Esophagus squamous epithelium (tissue), 5 donors: ENCODE measurements at regions not wholly inside any gene's neighbourhood (a gene's known extent, or its start where the extent isn't known, plus 50 kb on each side); places are given as distances from the start of the nearest gene placed in this dataset.

ENCODE experiments used
- DNase-seq: peaks from one replicate; lab custom pipeline; 2025; lab: John Stamatoyannopoulos, UW
- H3K27ac ChIP-seq, 4 donors: fragments of 200-600 bp; sonication (generic); one replicate each; pipeline ENCODE4 v1.5.1; 2016 to 2019; ENCODE audit warnings: mild to moderate bottlenecking in 1 of 4
- H3K27me3 ChIP-seq, 4 donors: fragments of 200-600 bp; sonication (generic); 1 replicate in 3 of 4; 2 replicates in 1 of 4; pipeline versions ENCODE4 v1.5.1 to v1.6.0; 2017 to 2021; ENCODE audit warnings: antibody characterized with exemption in 1 of 4
- H3K36me3 ChIP-seq, 3 donors: fragments of 200-600 bp; sonication (generic); one replicate each; pipeline ENCODE4 v1.5.1; 2016 to 2019
- H3K4me1 ChIP-seq, 3 donors: fragments of 200-600 bp; sonication (generic); one replicate each; pipeline ENCODE4 v1.5.1; 2017 to 2019
- H3K4me3 ChIP-seq, 4 donors: fragments of 200-600 bp; sonication (generic); 1 replicate in 3 of 4; 2 replicates in 1 of 4; pipeline ENCODE4 v1.5.1; 2016 to 2019; ENCODE audit warnings: mild to moderate bottlenecking in 2 of 4, moderate library complexity in 1 of 4
- H3K9me3 ChIP-seq, 3 donors: fragments of 200-600 bp; sonication (generic); one replicate each; pipeline ENCODE4 v1.5.1; 2016 to 2019
- POLR2A ChIP-seq, 4 donors: fragments of 450-650 bp; IDR thresholded peaks; one replicate each; pipeline ENCODE4 v1.6.1; 2017; ENCODE audit warnings: antibody characterized with exemption in 4 of 4, mild to moderate bottlenecking in 4 of 4, moderate library complexity in 3 of 4
- WGBS, 2 donors: methylation state at CpG; one replicate each; pipeline ENCODE4 v1.1.5; 2018; 5-methylcytosine and 5-hydroxymethylcytosine counted together
- intact Hi-C: fragments of 100-400 bp; cut with DNase I; formaldehyde crosslinking; loops from one replicate; pipeline ENCODE4 v1.15.0; 2022
- TF ChIP-seq, protein P1 (sequence below), 6 experiments: fragments of 450-650 bp in 4 of 6; fragments of 200-600 bp in 2 of 6; sonication (generic) in 2 of 6; IDR thresholded peaks; one replicate each; pipeline ENCODE4 v1.5.1; 2016 to 2019; ENCODE audit warnings: antibody characterized with exemption in 6 of 6, mild to moderate bottlenecking in 4 of 6, moderate library complexity in 4 of 6
- donor health status: DM: yes; HTN: yes; CAD: no.

GRCh38 chr14:34110531-34110930, 159.7 kb upstream of the EGLN3 start:
- no peak for DNase-seq
- H3K36me3 ChIP-seq: no peaks in the 10 kb centered on the region
- no peak overlapping the region for H3K4me3 ChIP-seq
- WGBS, 2 donors: 53 to 55% methylated on average over 2 of the region's 2 CpGs
- no peaks in the 10 kb centered on the region for H3K27me3 ChIP-seq
- H3K27ac ChIP-seq: no peak overlapping the region
- H3K9me3 ChIP-seq: no peaks in the 10 kb centered on the region
- TF ChIP-seq, protein P1, sequence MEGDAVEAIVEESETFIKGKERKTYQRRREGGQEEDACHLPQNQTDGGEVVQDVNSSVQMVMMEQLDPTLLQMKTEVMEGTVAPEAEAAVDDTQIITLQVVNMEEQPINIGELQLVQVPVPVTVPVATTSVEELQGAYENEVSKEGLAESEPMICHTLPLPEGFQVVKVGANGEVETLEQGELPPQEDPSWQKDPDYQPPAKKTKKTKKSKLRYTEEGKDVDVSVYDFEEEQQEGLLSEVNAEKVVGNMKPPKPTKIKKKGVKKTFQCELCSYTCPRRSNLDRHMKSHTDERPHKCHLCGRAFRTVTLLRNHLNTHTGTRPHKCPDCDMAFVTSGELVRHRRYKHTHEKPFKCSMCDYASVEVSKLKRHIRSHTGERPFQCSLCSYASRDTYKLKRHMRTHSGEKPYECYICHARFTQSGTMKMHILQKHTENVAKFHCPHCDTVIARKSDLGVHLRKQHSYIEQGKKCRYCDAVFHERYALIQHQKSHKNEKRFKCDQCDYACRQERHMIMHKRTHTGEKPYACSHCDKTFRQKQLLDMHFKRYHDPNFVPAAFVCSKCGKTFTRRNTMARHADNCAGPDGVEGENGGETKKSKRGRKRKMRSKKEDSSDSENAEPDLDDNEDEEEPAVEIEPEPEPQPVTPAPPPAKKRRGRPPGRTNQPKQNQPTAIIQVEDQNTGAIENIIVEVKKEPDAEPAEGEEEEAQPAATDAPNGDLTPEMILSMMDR (IDR thresholded peaks at IDR 0.05): no peak
- TF ChIP-seq POLR2A (IDR thresholded peaks at IDR 0.05): no peak
- no peaks in the 10 kb centered on the region for H3K4me1 ChIP-seq
- intact Hi-C loops: no loop called here

DNA sequence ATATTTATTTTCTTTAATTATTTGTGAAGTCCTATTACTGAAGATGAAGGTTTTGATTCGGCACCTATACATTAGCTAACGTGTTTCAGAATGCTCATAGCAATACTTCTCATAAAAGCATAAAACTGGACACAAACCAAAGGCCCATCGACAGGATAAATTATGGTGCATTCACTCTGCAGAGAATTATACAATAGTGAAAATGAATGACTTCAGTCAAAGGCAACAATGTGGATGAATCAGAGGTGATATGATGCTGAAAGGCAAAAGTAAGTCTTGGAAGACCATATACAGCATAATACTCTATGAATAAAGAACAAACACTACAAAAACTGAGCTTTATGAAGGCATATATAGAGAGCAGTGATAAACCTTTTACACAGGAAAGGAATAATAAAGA, 156.6 kb upstream of the EGLN3 start:
- no peak overlapping the region for H3K4me3 ChIP-seq
- H3K27me3 ChIP-seq: no peaks in the 10 kb centered on the region
- no peaks in the 10 kb centered on the region for H3K4me1 ChIP-seq
- H3K36me3 ChIP-seq: no peaks in the 10 kb centered on the region
- intact Hi-C loops: no loop called here
- H3K27ac ChIP-seq: no peak overlapping the region
- WGBS, 2 donors: 54 to 58% methylated on average over 3 of the region's 3 CpGs
- TF ChIP-seq POLR2A (IDR thresholded peaks at IDR 0.05): no peak
- TF ChIP-seq, protein P1 (IDR thresholded peaks at IDR 0.05): no peak
- DNase-seq: no peak
- no peaks in the 10 kb centered on the region for H3K9me3 ChIP-seq

DNA sequence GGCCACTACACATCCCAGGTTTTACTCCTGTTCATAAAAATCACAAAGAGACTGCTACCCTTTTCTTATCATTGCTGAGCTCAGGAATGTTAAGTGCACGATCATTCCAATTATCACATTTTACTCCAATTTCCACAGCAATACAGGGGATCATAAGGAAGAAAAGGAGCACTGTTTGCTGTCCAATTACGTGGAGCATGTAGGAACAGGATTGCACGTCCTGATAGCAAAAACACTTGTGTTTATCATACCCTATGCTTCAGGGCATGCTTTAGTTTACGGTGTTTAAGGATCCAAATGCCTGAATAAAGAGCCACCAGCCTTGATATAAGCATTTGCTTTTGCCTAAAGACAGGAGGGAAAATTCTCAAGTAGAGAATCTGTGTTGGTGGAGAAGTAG, 155.4 kb upstream of the EGLN3 start:
- TF ChIP-seq POLR2A (IDR thresholded peaks at IDR 0.05): no peak
- no peaks in the 10 kb centered on the region for H3K4me1 ChIP-seq
- intact Hi-C loops: no loop called here
- H3K9me3 ChIP-seq: no peaks in the 10 kb centered on the region
- 28 to 75% methylated on average over 4 of the region's 4 CpGs for WGBS, 2 donors
- H3K4me3 ChIP-seq: no peak overlapping the region
- no peaks in the 10 kb centered on the region for H3K36me3 ChIP-seq
- no peak overlapping the region for H3K27ac ChIP-seq
- no peaks in the 10 kb centered on the region for H3K27me3 ChIP-seq
- no peak for DNase-seq

DNA sequence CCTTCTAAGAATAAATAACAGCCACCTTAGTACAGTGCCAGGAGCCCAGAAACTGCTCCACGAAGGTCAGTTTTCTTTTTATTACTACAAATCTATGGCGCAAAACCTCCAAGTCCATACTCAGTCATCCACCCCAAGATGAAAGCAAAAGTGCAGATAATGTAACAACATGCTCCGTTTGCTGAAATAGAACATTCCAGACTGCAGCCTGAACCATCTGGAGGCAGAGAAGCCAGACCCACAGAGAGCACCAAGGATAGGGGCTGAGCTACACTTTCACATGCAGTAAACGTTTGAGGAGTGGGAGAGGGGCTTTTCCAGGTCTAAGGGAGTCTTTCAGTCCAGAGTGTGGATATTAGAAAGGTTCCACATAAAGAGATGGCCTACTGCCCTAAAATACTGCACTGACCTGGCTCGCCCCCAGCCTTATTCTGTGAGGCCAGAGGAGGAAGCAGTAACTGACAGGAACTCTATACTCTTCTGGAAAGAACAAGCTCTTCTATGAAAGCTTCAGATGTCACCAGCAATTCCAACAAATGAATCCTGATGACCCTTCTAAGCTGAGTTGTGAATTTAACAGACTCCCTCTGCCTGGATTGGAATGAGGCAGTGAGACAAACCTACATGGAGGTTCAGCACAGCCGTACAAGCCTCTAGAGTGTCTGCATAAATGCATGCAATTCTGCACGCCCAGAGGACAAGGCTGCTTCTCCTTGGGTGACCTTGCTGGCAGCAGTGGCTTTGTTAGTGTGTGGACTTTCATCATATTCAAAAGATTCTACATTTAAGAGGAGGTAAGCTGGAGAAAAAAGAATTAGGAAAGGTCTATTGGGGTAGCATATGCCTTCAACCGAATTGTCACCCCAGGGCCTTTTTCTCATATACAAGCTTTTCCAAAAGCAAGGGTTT, 153.9 kb upstream of the EGLN3 start:
- intact Hi-C loops: no loop called here
- Histone ChIP-seq H3K27ac (no peak overlapping the region), H3K27me3 (no peaks in the 10 kb centered on the region), H3K4me3 (no peak overlapping the region), H3K36me3 (no peaks in the 10 kb centered on the region), H3K4me1 (peaks cover 0 to under 1% (median 0%) of the 10 kb centered on the region in 3 donors), H3K9me3 (no peaks in the 10 kb centered on the region)
- TF ChIP-seq, protein P1 (IDR thresholded peaks at IDR 0.05): no peak
- no peak for TF ChIP-seq POLR2A (IDR thresholded peaks at IDR 0.05)
- no peak for DNase-seq
- 79 to 87% methylated on average over 6 to 7 of the region's 8 CpGs for WGBS, 2 donors

DNA sequence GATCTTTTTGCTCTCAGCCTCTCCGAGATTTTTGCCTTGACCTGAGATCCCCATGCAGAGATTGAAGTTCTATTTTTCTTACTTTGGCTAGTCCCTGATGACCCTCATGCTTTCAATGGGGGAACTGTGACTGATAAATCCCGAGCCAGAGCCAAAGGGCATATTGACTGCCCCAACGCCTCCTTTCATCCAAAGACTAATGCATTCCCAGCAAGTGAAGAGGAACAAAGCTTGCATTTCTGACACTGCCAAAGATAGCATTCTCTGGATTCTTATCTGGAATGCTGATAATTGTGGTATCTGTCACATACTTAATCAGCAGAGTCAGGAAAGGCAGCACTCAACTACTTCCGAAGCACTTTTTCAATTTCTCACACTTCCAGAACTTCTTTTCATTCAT, 152.3 kb upstream of the EGLN3 start:
- 72 to 91% methylated on average over 4 of the region's 4 CpGs for WGBS, 2 donors
- no peak for TF ChIP-seq POLR2A (IDR thresholded peaks at IDR 0.05)
- TF ChIP-seq, protein P1 (IDR thresholded peaks at IDR 0.05): no peak
- Histone ChIP-seq H3K4me1 (peaks cover 0 to 13% (median 0%) of the 10 kb centered on the region in 3 donors), H3K9me3 (no peaks in the 10 kb centered on the region), H3K27ac (no peak overlapping the region), H3K36me3 (no peaks in the 10 kb centered on the region), H3K4me3 (no peak overlapping the region), H3K27me3 (no peaks in the 10 kb centered on the region)
- no peak for DNase-seq
- intact Hi-C loops: no loop called here
